Activated CD4-positive, alpha-beta T cell treated with anti-CD3 and anti-CD28 coated beads for 36 hours (primary cell): ENCODE measurements at regions not wholly inside any gene's neighbourhood (a gene's known extent, or its start where the extent isn't known, plus 50 kb on each side); places are given as distances from the start of the nearest gene placed in this dataset.
"Not testable (repeated sequence)": the region's sequence is repeated elsewhere in the genome, so short reads cannot be mapped to it uniquely, and the experiment has no call there.

Experiments
- ATAC-seq: fragments of 200-7000 bp; cut with Tn5 transposase; one replicate; pipeline ENCODE4 v1.10.0; 2021; ENCODE audit warnings: mild to moderate bottlenecking, moderate library complexity
- CTCF ChIA-PET: fragments of 350-600 bp; sonication (Branson Sonifier 250); formaldehyde crosslinking; loops from one replicate; lab custom pipeline; 2021; ENCODE audit warnings: antibody characterized with exemption; lab: Charles Lee
- POLR2A ChIA-PET: fragments of 350-600 bp; sonication (Branson Sonifier 250); formaldehyde crosslinking; loops from one replicate; lab custom pipeline; 2021; ENCODE audit warnings: antibody characterized with exemption, inconsistent platforms; lab: Charles Lee
- DNase-seq: peaks from one replicate; pipeline ENCODE4 v3.0.0-alpha.2; 2020
- H3K27ac Mint-ChIP-seq: one replicate; pipeline ENCODE4 v1.8.0; 2021; ENCODE audit warnings: mixed read lengths
- H3K27me3 Mint-ChIP-seq: one replicate; pipeline ENCODE4 v1.8.0; 2021; ENCODE audit warnings: mixed read lengths
- H3K36me3 Mint-ChIP-seq: one replicate; pipeline ENCODE4 v1.8.0; 2021; ENCODE audit warnings: low read depth, mixed read lengths
- H3K4me1 Mint-ChIP-seq: one replicate; pipeline ENCODE4 v1.8.0; 2021; ENCODE audit warnings: mixed read lengths
- H3K4me3 Mint-ChIP-seq: one replicate; pipeline ENCODE4 v1.8.0; 2021; ENCODE audit warnings: mild to moderate bottlenecking, moderate library complexity, mixed read lengths
- H3K9me3 Mint-ChIP-seq: one replicate; pipeline ENCODE4 v1.8.0; 2021; ENCODE audit warnings: low read depth, mixed read lengths
- intact Hi-C, 2 experiments: fragments of 100-400 bp; cut with DNase I in 1 of 2; cut with micrococcal nuclease in 1 of 2; formaldehyde crosslinking; loops; one replicate each; pipeline versions ENCODE4 v1.14.2 to v1.15.1; 2022 to 2024; cut with DNase I, micrococcal nuclease

DNA sequence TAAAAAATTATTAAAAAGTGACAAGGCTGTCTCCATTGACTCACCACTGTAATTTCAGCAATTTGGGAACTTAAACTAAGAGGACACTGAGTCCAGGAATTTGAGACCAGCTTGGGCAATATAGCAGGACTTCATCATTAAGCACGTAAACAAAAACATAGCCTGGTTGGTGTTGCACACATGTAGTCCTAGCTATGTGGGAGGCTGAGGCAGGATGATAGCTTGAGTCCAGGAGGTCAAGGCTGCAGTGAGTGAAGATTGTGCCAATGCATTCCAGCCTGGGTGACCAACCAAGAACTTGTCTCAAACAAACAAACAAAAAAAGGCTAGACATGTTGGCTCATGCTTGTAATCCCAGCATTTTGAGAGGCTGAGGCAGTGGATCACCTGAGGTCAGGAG lies 439.4 kb upstream of the TSPY4 start:
- ChIA-PET CTCF (no interaction called here), POLR2A (no interaction called here)
- intact Hi-C loops: no loop called here
- ATAC-seq: no peak
- no peaks in the 10 kb centered on the region for H3K4me1 Mint-ChIP-seq
- no peaks in the 10 kb centered on the region for H3K9me3 Mint-ChIP-seq
- H3K4me3 Mint-ChIP-seq: no peak overlapping the region
- no peak for DNase-seq
- no peaks in the 10 kb centered on the region for H3K27me3 Mint-ChIP-seq
- no peak overlapping the region for H3K27ac Mint-ChIP-seq
- no peaks in the 10 kb centered on the region for H3K36me3 Mint-ChIP-seq

GRCh38 chrY:8905141-8905540 lies 432.1 kb upstream of the TSPY4 start:
- POLR2A ChIA-PET: no interaction called here
- no peak for DNase-seq
- H3K4me1 Mint-ChIP-seq: no peaks in the 10 kb centered on the region
- no peaks in the 10 kb centered on the region for H3K27me3 Mint-ChIP-seq
- no peaks in the 10 kb centered on the region for H3K9me3 Mint-ChIP-seq
- ATAC-seq: no peak
- no peaks in the 10 kb centered on the region for H3K36me3 Mint-ChIP-seq
- CTCF ChIA-PET: interaction anchor here (1.1 to 1.4 kb wide), 2 partner anchors 9 to 124 kb away, joined by 3 read pairs; no protein-coding TSS in a partner anchor
- intact Hi-C loops: no loop called here
- H3K27ac Mint-ChIP-seq: no peak overlapping the region
- no peak overlapping the region for H3K4me3 Mint-ChIP-seq

GRCh38 chrY:8922576-8922975 lies 414.7 kb upstream of the TSPY4 start:
- H3K4me3 Mint-ChIP-seq, H3K27me3 Mint-ChIP-seq, ATAC-seq, H3K4me1 Mint-ChIP-seq, POLR2A ChIA-PET, CTCF ChIA-PET, H3K36me3 Mint-ChIP-seq, H3K9me3 Mint-ChIP-seq, intact Hi-C loops, H3K27ac Mint-ChIP-seq, DNase-seq: not testable (repeated sequence)
